Trophoblast cell (in vitro differentiated cells and primary cell): ENCODE measurements at regions not wholly inside any gene's neighbourhood (a gene's known extent, or its start where the extent isn't known, plus 50 kb on each side); places are given as distances from the start of the nearest gene placed in this dataset.

Experiments
- DNase-seq, 2 donors: peaks; one replicate each; pipeline ENCODE4 v3.0.0-alpha.2; 2016
- H2AFZ ChIP-seq: 2 replicates; pipeline ENCODE4 v1.6.1; 2013; ENCODE audit warnings: low read length, moderate library complexity, mild to moderate bottlenecking; ENCODE audit not compliant: insufficient read depth, poor library complexity
- H2AK5ac ChIP-seq: 2 replicates; pipeline ENCODE4 v1.6.1; 2013; ENCODE audit warnings: mild to moderate bottlenecking, low read length
- H2BK120ac ChIP-seq: 2 replicates; pipeline ENCODE4 v1.6.1; 2013; ENCODE audit warnings: low read length, mild to moderate bottlenecking, moderate library complexity; ENCODE audit not compliant: insufficient read depth, poor library complexity
- H2BK12ac ChIP-seq: 2 replicates; pipeline ENCODE4 v1.6.1; 2013; ENCODE audit warnings: mild to moderate bottlenecking, low read length, moderate library complexity
- H2BK5ac ChIP-seq: 2 replicates; pipeline ENCODE4 v1.6.1; 2013; ENCODE audit warnings: low read length, low read depth, moderate library complexity, mild to moderate bottlenecking; ENCODE audit not compliant: poor library complexity
- H3K14ac ChIP-seq: 2 replicates; pipeline ENCODE4 v1.6.1; 2013; ENCODE audit warnings: mild to moderate bottlenecking, low read length
- H3K18ac ChIP-seq: 2 replicates; pipeline ENCODE4 v1.6.1; 2013; ENCODE audit warnings: mild to moderate bottlenecking, low read length
- H3K23ac ChIP-seq: 2 replicates; pipeline ENCODE4 v1.6.1; 2013; ENCODE audit warnings: low read length
- H3K27ac ChIP-seq: 2 replicates; pipeline ENCODE4 v1.5.1; 2013; ENCODE audit warnings: low read depth, mild to moderate bottlenecking, inconsistent platforms, low read length, moderate library complexity
- H3K27me3 ChIP-seq: 2 replicates; pipeline ENCODE4 v1.6.1; 2013; ENCODE audit warnings: inconsistent platforms, mild to moderate bottlenecking, low read length, moderate library complexity; ENCODE audit not compliant: insufficient read depth
- H3K36me3 ChIP-seq, 2 experiments: 1 replicate in 1 of 2; 2 replicates in 1 of 2; pipeline ENCODE4 v1.6.1; 2013; ENCODE audit warnings: low read length in 2 of 2, mild to moderate bottlenecking in 2 of 2, moderate library complexity in 1 of 2; ENCODE audit not compliant: insufficient read depth in 2 of 2, control insufficient read depth in 1 of 2
- H3K4ac ChIP-seq: 2 replicates; pipeline ENCODE4 v1.6.1; 2013; ENCODE audit warnings: low read depth, mild to moderate bottlenecking, low read length, moderate library complexity
- H3K4me1 ChIP-seq, 2 experiments: 1 replicate in 1 of 2; 2 replicates in 1 of 2; pipeline ENCODE4 v1.6.1; 2013; ENCODE audit warnings: low read length in 2 of 2, mild to moderate bottlenecking in 2 of 2, moderate library complexity in 1 of 2; ENCODE audit not compliant: insufficient read depth in 2 of 2, control insufficient read depth in 1 of 2
- H3K4me2 ChIP-seq: 2 replicates; pipeline ENCODE4 v1.6.1; 2013; ENCODE audit warnings: inconsistent platforms, mild to moderate bottlenecking, low read length, moderate library complexity
- H3K4me3 ChIP-seq: 2 replicates; pipeline ENCODE4 v1.5.1; 2013; ENCODE audit warnings: mild to moderate bottlenecking, low read depth, low read length, inconsistent platforms
- H3K79me1 ChIP-seq: one replicate; pipeline ENCODE4 v1.6.1; 2013; ENCODE audit warnings: low read length
- H3K79me2 ChIP-seq: 2 replicates; pipeline ENCODE4 v1.6.1; 2013; ENCODE audit warnings: low read length, mild to moderate bottlenecking; ENCODE audit not compliant: control insufficient read depth, insufficient read depth, poor library complexity
- H3K9ac ChIP-seq: 2 replicates; pipeline ENCODE4 v1.6.1; 2013; ENCODE audit warnings: mild to moderate bottlenecking, low read length
- H3K9me3 ChIP-seq: 2 replicates; pipeline ENCODE4 v1.6.1; 2013; ENCODE audit warnings: low read depth, mild to moderate bottlenecking, control low read depth, inconsistent platforms, low read length; ENCODE audit not compliant: insufficient read depth
- H4K12ac ChIP-seq: 2 replicates; pipeline ENCODE4 v1.6.1; 2013; ENCODE audit warnings: low read depth, mild to moderate bottlenecking, low read length, moderate library complexity
- H4K8ac ChIP-seq: 2 replicates; pipeline ENCODE4 v1.6.1; 2013; ENCODE audit warnings: low read depth, mild to moderate bottlenecking, low read length, moderate library complexity
- H4K91ac ChIP-seq: one replicate; pipeline ENCODE4 v1.6.1; 2013; ENCODE audit warnings: low read depth, mild to moderate bottlenecking, low read length, moderate library complexity
- whole genome bisulfite sequencing: extraction: QIAGEN DNeasy Blood & Tissue Kit; methylation state at CpG from one replicate; pipeline ENCODE4 v1.1.7; 2013; ENCODE audit warnings: missing lambda C conversion rate; ENCODE audit not compliant: insufficient read length, insufficient coverage; ENCODE audit errors: extremely low coverage; 5-methylcytosine and 5-hydroxymethylcytosine counted together

DNA sequence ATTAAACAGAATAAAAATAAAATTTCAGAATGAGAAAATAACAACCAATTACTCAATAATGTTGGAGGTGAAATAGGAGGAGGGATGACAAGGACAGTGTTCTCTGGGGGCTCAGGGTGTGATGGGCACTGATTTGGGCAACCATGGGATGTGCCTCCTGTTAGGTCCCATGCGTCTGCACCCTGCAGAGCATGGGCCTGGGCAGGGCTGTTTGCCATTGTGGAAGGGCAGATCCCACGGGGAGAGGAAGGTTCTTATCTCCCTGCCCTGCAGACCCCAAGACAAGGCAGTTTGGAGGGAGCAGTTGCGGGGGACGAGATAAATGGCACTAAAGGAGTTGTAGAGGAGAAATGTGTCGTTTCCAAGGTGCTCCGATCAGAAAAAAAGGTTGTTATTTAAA, 206.3 kb downstream of the THBS2 start:
- H3K36me3 ChIP-seq: no peaks in the 10 kb centered on the region
- H4K8ac ChIP-seq: no peak overlapping the region
- H3K27ac ChIP-seq: no peak overlapping the region
- no peaks in the 10 kb centered on the region for H3K27me3 ChIP-seq
- no peak overlapping the region for H3K4me3 ChIP-seq
- no CpG with 5 or more reads among the region's 6 CpGs for WGBS
- no peak overlapping the region for H2BK120ac ChIP-seq
- peaks cover 1% of the 10 kb centered on the region for H3K9me3 ChIP-seq
- no peak overlapping the region for H2BK5ac ChIP-seq
- no peak overlapping the region for H3K4me2 ChIP-seq
- no peak overlapping the region for H2BK12ac ChIP-seq
- H2AK5ac ChIP-seq: no peak overlapping the region
- no peak overlapping the region for H3K4ac ChIP-seq
- H3K79me2 ChIP-seq: no peaks in the 10 kb centered on the region
- H4K91ac ChIP-seq: no peak overlapping the region
- DNase-seq: no peak
- no peak overlapping the region for H3K18ac ChIP-seq
- no peaks in the 10 kb centered on the region for H3K4me1 ChIP-seq
- no peak overlapping the region for H4K12ac ChIP-seq
- H3K79me1 ChIP-seq: no peaks in the 10 kb centered on the region
- no peak overlapping the region for H3K9ac ChIP-seq
- H3K14ac ChIP-seq: no peak overlapping the region
- no peak overlapping the region for H2AFZ ChIP-seq
- H3K23ac ChIP-seq: no peak overlapping the region

DNA sequence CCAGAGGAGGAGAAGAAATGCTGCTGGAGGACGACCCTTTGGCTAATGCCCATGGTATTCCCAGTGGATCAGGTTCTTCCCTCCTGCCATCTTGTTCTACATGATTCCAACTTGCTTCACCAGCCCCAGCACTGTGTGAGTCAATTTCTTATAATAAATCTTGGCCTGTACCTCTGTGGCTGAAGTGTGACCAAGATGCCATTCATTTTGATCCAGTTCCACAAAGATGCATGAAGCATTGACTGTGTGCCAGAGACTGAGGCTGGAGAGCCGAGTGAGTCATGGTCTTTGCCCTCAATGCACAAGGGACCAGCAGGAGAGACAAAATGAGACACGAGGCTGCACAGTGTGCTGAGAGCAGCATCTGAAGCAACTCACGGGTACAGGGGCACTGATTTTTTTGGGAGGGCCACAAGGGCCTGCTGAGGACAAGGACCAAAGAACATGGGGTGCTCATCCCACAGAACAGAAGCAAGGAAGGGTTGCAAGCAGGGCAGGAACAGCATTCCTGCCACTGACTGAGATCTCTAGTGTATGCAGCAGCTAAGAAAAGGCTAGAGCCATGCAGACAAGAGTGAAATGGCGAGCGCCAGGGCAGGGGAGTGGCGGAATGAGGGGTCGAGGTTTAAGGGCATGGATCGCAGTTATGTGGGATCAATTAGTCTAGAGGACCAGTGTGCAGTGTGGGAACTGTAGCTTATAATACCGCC, 207.0 kb downstream of the THBS2 start:
- Histone ChIP-seq H3K27me3 (no peaks in the 10 kb centered on the region), H3K14ac (no peak overlapping the region), H3K79me1 (no peaks in the 10 kb centered on the region), H2BK12ac (no peak overlapping the region), H3K4me3 (no peak overlapping the region), H2BK5ac (no peak overlapping the region), H4K12ac (no peak overlapping the region), H3K79me2 (no peaks in the 10 kb centered on the region), H3K9me3 (peaks cover 1% of the 10 kb centered on the region), H4K8ac (no peak overlapping the region), H2AK5ac (no peak overlapping the region), H3K9ac (no peak overlapping the region), H3K23ac (no peak overlapping the region), H2BK120ac (no peak overlapping the region), H3K4ac (no peak overlapping the region), H4K91ac (no peak overlapping the region), H3K36me3 (no peaks in the 10 kb centered on the region), H3K27ac (no peak overlapping the region), H2AFZ (no peak overlapping the region), H3K18ac (no peak overlapping the region), H3K4me2 (no peak overlapping the region), H3K4me1 (no peaks in the 10 kb centered on the region)
- WGBS: no CpG with 5 or more reads among the region's 10 CpGs
- DNase-seq: no peak

DNA sequence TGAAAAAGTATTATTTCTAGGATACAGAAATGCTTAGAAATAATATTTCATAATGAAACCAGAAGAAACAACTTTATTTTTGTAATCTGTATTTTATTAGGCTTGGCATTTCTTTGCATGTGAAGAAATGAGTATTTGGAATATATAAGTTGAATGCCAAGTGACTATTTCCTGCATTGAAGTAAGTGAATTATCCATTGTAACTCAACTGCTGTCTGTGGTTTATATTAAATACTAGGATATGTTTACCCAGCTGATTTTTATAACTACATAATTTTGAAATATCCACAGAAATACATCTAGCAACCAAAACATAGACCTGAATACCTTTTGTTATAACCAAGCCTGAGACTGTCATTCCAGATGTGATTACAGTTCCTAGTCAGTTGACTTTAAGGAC, 207.6 kb downstream of the THBS2 start:
- Histone ChIP-seq H4K91ac (no peak overlapping the region), H3K9ac (no peak overlapping the region), H3K18ac (no peak overlapping the region), H4K8ac (no peak overlapping the region), H3K9me3 (peaks cover 1% of the 10 kb centered on the region), H3K79me1 (no peaks in the 10 kb centered on the region), H3K36me3 (no peaks in the 10 kb centered on the region), H3K23ac (no peak overlapping the region), H3K4me2 (no peak overlapping the region), H3K79me2 (no peaks in the 10 kb centered on the region), H2BK5ac (no peak overlapping the region), H3K4me1 (no peaks in the 10 kb centered on the region), H3K27ac (no peak overlapping the region), H3K14ac (no peak overlapping the region), H2BK120ac (no peak overlapping the region), H3K27me3 (no peaks in the 10 kb centered on the region), H3K4ac (no peak overlapping the region), H2AK5ac (no peak overlapping the region), H2AFZ (no peak overlapping the region), H2BK12ac (no peak overlapping the region), H3K4me3 (no peak overlapping the region), H4K12ac (no peak overlapping the region)
- DNase-seq: no peak

DNA sequence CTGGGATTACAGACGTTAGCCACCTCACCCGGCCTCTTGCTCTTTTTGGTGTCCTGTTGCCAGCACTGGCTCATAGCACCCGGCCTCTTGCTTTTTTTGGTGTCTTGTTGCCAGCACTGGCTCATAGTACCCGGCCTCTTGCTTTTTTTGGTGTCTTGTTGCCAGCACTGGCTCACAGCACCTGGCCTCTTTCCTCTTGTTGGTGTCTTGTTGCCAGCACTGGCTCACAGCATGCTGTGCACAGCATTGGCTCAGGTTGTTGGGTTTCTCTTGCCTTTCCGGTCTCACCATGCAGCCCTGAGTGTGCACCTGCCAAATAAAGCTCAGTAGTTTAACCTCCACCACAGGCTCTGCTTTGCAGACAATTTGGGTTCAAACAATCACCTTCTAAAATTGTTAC, 208.2 kb downstream of the THBS2 start:
- H3K9ac ChIP-seq: no peak overlapping the region
- H4K91ac ChIP-seq: no peak overlapping the region
- H3K4me3 ChIP-seq: no peak overlapping the region
- H3K4me1 ChIP-seq: no peaks in the 10 kb centered on the region
- H3K79me1 ChIP-seq: no peaks in the 10 kb centered on the region
- no peak overlapping the region for H4K8ac ChIP-seq
- H3K4me2 ChIP-seq: no peak overlapping the region
- H4K12ac ChIP-seq: no peak overlapping the region
- no peak for DNase-seq
- no peak overlapping the region for H2BK5ac ChIP-seq
- no peaks in the 10 kb centered on the region for H3K27me3 ChIP-seq
- H3K27ac ChIP-seq: no peak overlapping the region
- H2BK12ac ChIP-seq: no peak overlapping the region
- no peaks in the 10 kb centered on the region for H3K36me3 ChIP-seq
- no peak overlapping the region for H3K14ac ChIP-seq
- H3K4ac ChIP-seq: no peak overlapping the region
- H2AK5ac ChIP-seq: no peak overlapping the region
- no peak overlapping the region for H3K18ac ChIP-seq
- WGBS: no CpG with 5 or more reads among the region's 5 CpGs
- no peaks in the 10 kb centered on the region for H3K79me2 ChIP-seq
- H2AFZ ChIP-seq: no peak overlapping the region
- H2BK120ac ChIP-seq: no peak overlapping the region
- no peak overlapping the region for H3K23ac ChIP-seq
- H3K9me3 ChIP-seq: peaks cover 1% of the 10 kb centered on the region
